Ovary (tissue), 3 donors: ENCODE measurements at regions not wholly inside any gene's neighbourhood (a gene's known extent, or its start where the extent isn't known, plus 50 kb on each side); places are given as distances from the start of the nearest gene placed in this dataset.

Experiments
- POLR2A ChIP-seq: fragments of 450-650 bp; IDR thresholded peaks from one replicate; pipeline ENCODE4 v1.6.1; 2017; ENCODE audit warnings: antibody characterized with exemption, mild to moderate bottlenecking, moderate library complexity
- TF ChIP-seq, protein P1 (sequence below), 3 donors: fragments of 450-650 bp in 2 of 3; fragments of 200-600 bp in 1 of 3; IDR thresholded peaks; one replicate each; pipeline versions ENCODE4 v1.5.1 to v1.8.0; 2016 to 2022; ENCODE audit warnings: antibody characterized with exemption in 3 of 3, mild to moderate bottlenecking in 1 of 3
- donor health status: DM: no; HTN: no; CAD: no.

DNA sequence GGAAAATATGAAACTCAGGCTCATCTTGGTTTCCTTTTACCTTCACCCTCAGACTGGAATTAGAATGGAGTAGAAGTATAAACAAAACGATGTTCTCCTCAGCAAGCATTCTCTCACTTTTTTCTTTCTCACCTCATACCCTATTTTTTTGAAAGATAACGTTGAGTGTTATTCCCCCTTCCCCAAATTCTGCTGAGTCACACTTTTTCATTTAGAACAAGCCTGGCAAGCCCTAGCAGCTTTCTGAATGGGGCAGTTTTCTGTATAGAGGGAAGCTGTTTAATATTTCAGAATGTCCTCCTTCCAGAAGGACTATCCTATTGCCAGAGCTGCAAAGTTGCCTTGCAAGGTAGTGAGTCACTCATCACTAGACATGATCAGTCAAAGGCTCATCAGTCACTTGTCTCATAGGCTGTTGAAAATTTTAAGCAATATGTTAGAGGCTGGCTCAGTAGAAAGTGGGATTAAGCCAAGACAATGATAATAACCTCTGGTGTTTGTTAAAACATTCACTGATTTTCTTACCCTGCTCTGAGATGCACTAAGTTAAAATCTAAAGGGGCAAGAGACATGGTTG, 416.1 kb downstream of the RNF144A start:
- TF ChIP-seq, protein P1, sequence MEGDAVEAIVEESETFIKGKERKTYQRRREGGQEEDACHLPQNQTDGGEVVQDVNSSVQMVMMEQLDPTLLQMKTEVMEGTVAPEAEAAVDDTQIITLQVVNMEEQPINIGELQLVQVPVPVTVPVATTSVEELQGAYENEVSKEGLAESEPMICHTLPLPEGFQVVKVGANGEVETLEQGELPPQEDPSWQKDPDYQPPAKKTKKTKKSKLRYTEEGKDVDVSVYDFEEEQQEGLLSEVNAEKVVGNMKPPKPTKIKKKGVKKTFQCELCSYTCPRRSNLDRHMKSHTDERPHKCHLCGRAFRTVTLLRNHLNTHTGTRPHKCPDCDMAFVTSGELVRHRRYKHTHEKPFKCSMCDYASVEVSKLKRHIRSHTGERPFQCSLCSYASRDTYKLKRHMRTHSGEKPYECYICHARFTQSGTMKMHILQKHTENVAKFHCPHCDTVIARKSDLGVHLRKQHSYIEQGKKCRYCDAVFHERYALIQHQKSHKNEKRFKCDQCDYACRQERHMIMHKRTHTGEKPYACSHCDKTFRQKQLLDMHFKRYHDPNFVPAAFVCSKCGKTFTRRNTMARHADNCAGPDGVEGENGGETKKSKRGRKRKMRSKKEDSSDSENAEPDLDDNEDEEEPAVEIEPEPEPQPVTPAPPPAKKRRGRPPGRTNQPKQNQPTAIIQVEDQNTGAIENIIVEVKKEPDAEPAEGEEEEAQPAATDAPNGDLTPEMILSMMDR (IDR thresholded peaks at IDR 0.05): no peak
- no peak for TF ChIP-seq POLR2A
